ENCODE measurements at regions not wholly inside any gene's neighbourhood (a gene's known extent, or its start where the extent isn't known, plus 50 kb on each side); places are given as distances from the start of the nearest gene placed in this dataset.

DNA sequence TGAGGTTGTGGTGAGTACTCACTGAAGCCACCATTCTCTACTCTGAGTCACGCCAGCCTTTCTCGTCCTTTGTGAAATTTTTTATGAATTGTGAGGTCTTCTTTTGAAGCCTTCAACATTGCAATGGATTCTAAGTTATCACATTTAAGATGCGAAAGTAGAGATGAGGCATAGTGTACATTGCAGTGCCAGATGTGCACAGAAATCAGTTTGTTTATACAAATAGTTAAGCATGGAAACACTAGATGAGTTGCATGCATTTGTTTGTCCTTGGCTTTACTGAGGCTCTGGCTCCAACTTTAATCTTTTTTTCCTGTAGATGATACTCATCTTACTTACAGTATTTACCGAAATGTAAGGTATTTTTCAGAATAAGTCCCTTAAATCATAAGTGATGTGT, 453.7 kb upstream of the RIOK2 start:
- no peak for TF ChIP-seq EZH2 (IDR thresholded peaks at IDR 0.05)
- no peak for TF ChIP-seq POLR2AphosphoS5 (IDR thresholded peaks at IDR 0.05; ENCODE audit: borderline replicate concordance, low read depth, low read length)
- TF ChIP-seq FOXP2 (optimal IDR thresholded peaks at IDR 0.05; ENCODE audit: control extremely low read depth, extremely low read length, insufficient read depth): no peak

All from SK-N-MC (cell line).